ENCODE measurements at regions not wholly inside any gene's neighbourhood (a gene's known extent, or its start where the extent isn't known, plus 50 kb on each side); places are given as distances from the start of the nearest gene placed in this dataset.

DNA sequence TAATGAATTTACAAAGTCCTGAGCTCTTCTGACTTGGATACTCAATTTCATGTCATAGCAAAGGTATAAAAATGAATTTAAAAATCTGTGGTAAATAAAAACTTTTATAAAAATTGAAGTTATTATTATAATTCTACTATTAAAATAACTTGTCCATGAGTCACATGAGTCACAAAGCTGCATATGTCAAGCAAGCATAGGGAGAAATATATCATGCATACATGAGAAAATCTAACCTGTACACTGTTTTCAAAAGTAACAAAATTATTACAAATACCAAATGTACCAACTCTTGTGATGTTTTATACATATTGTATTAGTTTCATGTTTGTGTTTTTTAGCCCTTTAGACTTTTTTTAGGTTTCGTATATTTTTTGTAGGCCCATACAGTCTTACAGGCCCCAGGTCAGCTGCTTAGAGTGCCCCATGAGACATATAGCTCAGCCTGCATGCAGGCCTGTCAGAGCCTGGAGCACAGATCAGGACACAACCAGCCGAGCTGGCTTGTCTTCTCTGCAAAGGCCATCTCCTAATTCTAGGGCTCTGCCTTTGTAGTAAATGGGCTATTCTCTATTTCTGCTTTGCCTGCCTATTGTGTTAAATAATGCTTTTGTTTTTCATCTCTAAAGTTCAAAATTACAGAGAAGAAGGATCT is 818.7 kb upstream of the TENM3 start:
- no peak for DNase-seq

DNA sequence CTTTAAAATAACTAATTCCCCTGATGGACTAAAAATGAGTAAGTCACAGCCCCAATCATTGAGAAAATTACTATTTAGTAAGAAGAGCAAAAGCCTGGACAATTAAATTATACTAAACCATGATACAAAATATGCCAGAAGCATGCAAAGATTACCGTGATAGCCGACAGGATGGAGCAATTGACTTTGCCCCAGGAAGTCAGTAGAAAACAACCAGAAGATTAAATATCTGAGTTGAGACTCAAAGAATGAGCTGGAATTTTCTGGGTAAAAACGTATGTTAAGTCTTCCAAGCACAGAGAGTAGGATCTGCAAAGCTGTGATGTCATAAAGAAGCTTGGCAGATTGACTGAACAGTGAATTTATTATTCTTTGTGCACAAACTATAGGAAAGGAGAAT is 816.1 kb upstream of the TENM3 start:
- no peak for DNase-seq

DNA sequence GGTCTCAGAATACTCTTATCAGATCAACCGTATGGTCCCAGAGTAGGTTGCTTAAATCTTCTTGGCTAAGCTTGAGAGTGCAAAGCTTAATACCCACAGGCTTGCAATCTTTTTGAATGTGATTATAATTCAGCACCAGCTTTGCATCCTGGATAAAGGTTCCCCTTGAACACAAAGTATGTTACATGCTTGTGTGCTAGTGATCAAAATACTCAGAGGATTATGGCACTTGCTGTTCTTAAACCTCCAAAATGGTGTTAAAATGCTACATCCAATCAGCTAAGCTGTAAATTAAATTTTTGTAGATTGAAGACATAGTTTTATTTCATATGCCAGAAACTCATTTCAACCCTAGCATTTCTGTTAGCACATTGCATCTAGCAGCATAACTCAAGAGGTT is 812.2 kb upstream of the TENM3 start:
- DNase-seq = no peak

DNA sequence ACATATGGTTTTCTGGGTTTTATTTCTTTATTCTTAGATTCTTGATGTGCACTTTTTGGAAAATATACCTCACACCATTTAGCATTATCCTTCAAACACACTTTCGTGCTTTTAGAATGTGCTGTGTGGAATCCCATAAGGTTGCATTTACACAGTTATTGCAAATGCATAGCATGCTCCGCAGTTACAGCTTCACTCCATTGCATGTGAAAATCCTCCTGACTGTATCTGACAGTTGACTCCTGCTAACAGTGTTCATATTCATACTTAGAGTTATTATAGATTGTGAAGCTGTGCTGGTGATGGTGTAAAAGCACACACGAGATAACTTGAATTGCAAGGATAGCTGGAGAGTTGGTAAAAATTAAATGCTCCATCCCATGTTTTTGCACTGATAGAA is 811.5 kb upstream of the TENM3 start:
- DNase-seq = no peak

DNA sequence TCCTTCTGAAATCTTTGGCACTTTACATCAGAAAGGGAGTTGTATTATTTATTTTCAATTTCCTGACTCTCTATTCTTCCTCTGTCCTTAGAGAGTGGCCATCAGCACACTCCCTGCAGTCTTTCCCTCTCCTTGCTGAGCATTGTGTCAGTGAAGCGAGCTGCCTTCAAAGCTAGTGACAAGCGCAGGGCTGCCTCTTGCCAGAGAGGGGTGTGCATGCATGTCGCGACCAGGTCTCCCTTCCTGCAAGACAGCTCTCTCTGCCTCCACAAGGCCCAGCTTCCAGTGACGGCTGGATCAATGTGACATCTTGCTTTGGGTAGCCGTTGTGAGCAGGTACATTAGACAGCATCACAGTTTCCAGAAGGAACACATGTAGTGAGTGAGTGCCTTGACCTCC is 810.9 kb upstream of the TENM3 start:
- DNase-seq = no peak

DNA sequence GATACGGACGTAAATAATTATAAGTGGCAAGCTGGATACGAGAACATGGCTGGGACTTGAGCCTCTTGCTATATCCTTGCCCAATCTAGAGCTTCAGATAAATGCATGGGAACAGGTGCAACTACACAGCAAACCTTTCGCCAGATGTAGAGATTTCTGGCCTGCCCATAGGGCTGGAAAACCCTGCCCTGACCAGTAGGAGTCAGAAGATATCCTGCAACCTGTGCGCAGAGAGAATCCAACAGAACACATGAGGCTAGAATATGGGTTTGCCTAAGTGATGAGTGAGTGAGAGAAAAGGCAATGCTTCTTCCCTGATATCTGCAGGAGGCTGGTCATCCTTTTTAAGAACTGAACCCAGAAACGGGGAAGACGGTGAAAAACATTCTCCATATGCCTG is 805.3 kb upstream of the TENM3 start:
- DNase-seq = no peak

DNA sequence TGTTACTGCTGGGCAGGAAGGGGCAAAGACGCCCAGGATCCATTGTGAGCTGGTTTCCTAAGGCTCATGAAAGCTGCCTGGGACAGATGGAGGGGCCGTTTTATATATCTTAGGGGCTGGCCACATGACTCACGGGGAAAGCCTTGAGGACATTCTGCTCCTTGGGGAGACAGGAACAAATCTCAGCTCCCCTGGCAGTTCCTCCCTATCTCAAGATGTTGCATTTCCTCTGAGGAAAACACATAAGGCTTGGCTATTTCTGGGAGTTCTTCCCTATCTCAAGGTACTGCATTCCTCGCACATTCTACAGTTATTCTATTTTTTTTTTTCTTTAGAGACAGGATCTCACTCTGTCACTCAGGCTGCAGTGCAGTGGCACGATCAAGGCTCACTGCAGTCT is 804.6 kb upstream of the TENM3 start:
- no peak for DNase-seq

DNA sequence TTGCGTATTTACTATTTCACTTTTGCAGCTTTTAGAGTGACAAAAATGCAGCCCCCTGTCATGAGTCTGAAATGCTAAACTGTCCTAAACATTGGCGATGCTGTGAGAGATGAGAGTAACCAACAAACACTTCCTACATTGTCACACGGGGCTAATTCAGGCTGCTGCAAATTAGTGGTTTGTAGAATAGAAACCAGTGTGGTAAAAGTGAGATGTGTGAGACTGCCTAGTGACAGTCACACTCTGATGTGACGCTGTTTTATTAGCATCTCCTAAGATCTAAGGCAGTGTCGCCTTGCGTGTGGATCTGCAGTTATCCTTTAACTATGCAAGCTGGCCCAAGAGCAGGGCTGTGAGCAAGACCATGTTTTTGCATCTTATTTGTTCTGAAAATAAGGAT is 800.2 kb upstream of the TENM3 start:
- DNase-seq = no peak

DNA sequence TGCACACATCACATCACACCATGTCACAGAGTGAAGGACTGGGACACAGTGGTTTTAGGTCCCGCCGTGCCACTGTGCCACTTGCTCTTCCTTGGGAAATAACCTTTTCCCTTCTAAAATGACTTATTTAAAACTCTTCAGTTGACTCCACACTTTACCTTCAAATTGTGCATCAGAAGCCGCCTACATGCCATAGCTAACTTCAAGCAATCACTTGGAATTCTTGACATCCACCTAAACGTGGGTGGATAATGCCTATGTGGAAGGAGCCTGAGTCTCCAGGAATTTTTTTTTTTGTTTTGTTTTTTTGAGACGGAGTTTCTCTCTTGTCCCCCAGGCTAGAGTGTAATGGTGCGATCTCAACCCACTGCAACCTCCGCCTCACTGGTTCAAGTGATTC is 777.4 kb upstream of the TENM3 start:
- DNase-seq = no peak

DNA sequence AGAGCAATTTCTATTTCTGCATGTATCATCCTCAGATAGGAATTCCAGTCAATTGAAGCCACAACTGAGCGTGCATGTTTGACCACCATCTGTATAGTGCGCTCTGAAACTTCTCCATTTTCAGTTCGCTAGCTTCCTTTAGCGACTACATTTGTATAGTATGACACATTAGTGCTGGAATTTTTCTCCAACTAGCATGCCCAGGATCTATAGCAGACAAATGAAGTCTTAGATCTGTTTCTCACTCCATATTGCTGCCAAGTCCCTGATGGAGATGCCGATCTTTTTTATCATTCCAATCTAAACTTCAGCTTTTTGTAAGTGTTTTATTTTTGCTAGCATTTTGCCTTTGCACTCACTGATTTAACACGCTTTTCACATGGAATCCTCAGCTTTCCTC is 774.8 kb upstream of the TENM3 start:
- DNase-seq = no peak

DNA sequence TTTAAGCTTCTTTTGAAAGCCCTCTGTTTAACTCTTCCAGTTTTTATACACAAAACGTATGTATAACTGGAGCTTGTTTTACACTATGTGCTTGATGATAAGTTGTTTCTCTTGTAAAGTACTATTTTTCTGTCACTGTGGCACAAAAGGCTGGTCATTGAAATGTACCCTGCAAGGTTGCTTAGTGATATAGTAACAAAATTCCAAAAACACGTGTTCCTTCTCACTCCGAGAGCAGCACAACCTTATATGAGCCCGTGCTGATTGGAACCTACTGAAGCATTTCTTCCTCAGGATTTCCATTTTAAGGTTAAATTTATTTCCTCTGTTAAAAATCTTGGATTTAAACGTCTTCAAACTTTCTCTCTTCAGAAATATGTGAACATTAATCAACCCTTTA is 772.9 kb upstream of the TENM3 start:
- no peak for DNase-seq

DNA sequence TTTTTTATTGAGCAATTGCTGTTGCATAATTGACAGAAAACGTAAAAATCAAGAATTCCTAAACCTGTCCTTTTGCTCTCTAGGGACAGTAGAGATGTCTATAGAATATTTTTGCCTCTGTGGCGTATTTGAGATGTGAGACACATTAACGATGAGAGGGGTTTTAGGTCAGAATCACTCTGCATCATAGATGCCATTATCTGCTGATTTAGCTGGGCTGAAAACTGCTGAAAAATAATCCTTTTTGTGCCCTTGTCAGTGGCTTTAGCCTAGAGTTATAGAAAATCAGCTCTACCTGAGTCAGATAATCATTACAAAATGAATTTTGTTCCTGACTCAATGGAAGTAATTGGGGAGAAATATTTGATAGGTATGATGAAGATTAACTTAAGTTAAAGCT is 767.8 kb upstream of the TENM3 start:
- DNase-seq = no peak

DNA sequence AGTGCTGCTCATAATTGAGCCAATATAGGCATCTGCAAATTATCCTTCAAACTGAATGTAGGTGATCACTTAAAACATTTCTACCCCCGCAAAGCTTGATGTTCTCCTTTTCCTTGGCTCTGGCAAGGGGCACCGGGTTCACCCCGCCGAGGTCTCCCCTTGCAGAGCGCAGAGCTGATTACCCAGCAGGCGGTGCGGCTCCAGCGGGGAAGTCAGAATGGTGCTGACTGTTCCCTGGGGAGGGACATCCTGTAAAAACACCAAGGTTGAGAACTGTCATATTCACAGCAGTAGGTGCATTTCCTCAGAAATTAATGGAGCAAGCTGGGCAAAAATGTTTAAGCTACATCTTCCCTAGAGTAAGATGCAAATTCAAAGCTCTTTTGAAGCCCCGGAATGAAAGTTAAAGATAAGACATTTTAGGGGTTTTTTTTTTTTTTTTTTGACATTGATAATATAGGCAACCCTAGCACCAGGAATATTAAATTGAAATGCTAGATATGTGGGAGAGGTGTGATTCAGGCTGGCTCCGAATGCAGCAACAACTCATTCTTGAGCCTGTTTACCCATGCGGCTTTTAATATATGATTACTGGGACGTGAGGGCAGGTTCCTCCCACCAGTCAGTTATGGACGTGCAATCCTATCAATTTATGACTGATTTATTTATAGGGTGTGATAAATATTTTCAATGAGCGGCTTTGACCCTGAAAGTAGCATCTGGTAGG is 767.3 kb upstream of the TENM3 start:
- DNase-seq = no peak

DNA sequence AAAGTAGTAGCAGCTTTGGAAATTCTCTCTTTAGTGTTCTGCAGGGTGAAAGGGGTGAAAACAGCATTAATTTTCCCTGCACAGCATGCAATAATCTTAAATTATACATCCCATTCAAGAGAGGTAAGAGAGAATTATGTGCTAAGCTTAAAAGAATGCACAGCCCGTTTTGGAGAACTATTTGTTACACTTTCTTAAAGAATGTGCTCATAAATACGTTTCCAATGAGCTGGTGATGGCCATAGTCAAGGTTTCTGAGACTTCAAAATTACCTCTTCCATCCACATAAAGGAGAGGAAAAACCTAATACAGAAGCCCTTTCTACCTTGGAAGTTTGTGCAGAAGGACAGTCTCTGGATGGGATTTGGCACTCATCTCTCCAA is 766.7 kb upstream of the TENM3 start:
- no peak for DNase-seq

DNA sequence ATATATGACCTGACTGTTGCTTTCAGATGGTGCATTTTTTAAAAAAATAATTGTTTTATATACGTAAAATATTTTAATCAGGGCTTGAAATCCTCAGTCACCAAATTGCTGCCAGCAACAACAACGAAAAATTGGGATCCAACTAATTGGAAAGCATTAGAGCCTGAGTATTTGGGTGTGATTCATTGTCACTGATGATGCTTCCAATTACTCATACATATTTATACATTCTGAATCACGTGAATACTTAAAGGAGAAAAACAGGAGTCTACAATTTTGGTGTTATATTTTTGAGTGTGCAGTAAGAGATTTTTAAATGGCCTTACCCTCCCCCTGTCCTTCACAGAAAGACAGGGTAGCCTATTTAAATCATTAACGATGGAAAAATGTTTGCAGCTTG is 765.6 kb upstream of the TENM3 start:
- DNase-seq = no peak

DNA sequence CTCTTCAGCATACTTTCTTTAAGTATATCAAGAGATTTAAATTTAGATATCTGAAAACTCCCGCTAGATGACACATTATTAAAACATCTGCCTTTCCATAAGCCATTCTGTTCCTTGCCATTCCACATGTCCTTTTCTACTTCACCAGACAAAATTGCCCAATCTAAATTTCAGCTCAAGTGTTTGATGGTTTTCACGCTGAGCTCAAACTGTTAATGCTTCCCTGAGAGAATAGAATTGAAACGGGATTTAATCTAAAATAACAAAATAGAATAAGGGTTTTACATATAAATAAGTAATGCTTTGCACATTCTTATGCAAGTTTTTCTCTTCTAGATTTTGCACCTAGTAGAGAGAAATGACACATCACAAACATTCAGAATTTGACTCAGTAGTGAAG is 764.5 kb upstream of the TENM3 start:
- no peak for DNase-seq

DNA sequence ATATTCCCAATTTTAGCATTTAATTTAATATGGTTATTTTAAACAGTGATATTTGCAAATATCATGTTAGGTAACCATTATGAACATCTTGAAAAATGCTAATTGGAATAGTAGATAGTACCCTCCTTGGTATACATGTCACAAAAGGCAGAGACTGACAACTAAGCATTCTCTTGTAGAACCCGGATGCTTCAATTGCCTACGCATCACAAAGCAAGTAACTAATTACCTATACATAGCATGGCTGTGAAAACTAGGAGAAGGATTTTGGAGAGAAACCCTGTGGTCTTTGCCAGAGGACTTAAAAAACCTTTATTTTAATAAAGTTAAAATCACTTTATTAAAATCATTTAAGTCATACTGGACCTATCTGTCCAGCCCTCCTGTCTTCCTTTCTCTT is 764.1 kb upstream of the TENM3 start:
- no peak for DNase-seq

DNA sequence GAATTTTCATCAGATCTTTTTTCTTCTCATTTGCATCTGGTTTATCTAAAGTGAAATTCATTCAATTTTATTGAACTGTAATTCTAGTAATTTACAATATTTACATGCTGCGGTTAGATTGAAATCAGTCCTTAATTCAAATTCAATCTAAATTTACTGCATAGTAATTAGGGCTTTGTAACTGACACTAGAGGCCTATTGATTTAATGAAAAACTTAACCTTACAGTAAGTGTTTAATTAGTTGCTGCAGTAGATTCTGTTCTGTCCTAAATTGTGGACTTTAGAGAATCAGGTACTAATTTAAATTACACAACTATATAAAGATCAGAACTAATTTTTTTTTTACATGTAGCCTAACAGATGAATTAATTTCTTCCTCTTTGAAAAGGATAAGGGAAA is 758.8 kb upstream of the TENM3 start:
- DNase-seq = no peak

DNA sequence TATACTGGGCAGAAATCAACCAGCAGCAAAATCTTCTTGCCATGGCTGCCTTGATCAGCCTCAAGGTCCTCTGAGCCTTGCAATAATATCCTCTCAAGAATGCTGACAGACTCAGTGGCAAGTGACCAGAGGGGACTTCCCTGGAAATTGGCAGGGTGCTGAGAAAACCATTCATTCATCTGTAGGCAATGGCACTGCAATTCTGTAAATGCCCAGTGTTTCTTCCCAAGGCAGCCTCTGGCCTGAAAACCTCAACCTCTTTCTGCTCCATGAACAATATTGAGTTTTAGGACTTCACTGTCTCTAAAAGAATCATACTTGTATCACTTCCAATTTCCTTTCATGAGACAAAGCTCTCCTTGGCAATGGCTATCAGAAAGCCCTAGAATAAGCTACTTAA is 754.3 kb upstream of the TENM3 start:
- no peak for DNase-seq

DNA sequence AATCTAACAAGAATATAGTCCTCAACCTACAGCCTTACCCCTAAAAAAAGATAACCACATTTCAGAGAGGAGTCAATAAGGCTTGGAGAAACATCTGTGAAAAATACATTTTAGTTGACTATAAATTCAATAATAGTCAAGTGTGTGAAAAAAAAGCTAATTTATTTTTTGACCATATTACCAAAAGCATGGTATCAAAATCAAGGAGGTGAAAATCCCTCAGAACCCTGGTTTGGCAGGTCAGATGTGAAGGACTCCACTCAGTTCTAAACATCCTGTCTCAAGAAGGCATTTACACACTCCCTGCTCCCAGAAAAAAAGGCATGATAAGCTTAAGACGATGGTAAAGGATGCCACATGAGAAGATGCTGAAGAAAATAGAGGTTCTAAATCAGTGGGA is 745.1 kb upstream of the TENM3 start:
- DNase-seq = no peak

DNA sequence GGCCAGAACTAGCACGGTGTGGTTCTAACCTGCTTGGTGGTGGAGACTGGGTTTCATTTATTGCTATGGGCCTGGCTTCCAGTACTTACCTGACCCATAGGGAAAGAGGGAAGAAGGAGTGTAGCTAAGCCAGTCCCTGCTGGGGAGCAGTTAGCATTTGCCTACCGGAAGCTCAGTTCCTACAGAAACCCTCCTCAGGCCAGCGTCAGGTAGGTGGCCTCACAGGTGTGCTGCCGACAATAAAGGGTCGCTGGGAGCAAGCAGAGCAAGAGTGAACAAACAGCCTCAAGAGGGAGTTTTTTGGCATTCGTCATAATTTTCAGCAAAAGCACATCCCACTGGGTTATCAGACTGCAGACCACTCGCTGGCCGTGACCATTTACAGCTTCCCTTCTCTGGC is 740.6 kb upstream of the TENM3 start:
- no peak for DNase-seq

DNA sequence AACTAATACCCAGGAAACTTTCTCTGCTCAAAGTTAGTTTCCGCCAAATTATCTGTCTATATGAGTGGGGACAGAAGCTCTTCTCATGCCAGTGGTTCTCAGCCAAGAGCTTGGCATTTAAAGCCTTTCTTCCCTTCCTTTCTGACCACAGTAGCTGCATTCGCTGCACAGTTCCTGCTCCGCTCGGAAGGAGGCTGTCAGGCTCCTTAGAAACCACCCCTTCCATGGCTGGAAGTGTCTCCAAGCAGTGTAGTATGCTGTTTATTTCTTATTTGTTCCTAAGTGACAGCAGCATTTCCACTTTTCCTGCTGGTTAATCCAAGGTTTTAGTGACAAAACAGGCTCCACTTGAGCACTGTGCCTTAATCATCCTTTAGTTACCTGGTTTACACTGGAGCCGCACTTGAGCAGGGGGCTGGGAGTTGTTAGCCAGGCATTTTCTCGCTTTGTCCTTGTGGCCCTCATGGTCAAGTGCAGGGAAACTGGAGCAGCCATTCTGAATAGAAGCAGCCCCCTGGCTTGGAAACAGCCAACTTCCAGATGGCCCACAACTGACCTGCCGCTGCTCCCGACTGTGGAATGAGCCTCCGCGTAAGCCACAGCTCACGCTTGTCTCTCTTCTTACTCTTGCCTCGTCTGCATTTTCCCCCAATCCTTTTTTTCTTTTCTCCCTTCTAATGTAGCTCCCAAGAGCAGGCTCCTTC is 739.4 kb upstream of the TENM3 start:
- no peak for DNase-seq

DNA sequence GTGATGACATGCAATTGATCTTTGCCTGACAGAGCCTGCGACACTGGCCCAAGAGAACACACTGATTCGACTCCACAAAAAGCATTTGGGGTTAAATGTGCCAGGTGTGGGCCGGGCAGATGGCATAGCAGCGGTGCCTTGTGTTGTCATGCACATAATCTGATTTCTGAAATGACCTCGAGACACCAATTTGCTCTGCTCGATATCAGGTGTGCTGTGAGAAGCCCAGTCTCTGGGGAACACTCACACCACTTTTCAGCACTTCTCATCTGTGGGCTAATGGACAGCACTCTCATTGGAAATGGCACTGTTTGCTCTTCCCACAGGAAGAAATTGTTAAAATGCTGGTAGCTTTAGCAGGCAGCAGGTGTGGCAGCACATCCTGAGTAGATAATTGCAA is 738.3 kb upstream of the TENM3 start:
- no peak for DNase-seq

DNA sequence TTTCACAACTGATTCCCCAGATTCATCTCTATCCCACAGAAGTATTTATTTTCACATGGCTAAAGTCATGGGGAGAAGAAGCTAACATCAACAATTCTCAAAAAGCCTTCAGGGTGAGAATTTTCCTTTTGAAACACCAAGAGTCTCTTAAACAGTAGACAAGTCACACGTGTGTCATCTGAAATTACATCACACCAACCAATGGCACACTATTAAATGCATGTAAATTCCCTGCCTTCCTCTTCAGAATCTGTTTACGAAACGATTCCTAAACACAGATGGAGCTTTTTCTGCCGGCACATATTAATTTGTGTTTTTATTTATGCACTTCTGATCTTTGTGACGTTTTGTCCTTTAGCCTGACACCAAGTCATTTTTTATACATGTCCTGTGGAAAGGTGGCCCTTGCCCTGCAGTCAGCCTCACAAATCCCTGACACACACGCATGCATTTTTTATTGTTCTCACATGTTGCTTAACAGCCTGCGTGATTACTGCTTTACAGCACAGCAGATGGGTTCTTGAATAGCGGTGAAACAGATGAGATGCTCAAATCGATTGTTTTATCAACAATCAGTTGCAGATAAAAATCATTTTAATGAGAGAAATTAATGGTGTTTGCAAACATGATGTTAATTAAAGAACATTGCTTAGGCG is 735.9 kb upstream of the TENM3 start:
- DNase-seq = no peak
